ENCODE measurements at regions not wholly inside any gene's neighbourhood (a gene's known extent, or its start where the extent isn't known, plus 50 kb on each side); places are given as distances from the start of the nearest gene placed in this dataset.

GRCh38 chr1:83561346-83561745, 437.6 kb downstream of the TTLL7 start:
- no peak for TF ChIP-seq IKZF2 (IDR thresholded peaks at IDR 0.05)
- no peak for TF ChIP-seq EGR1 (IDR thresholded peaks at IDR 0.05; ENCODE audit: borderline replicate concordance in 1 of 2, low read depth in 2 of 2, low read length in 2 of 2)
- no peak for TF ChIP-seq POLR2A (IDR thresholded peaks at IDR 0.05; ENCODE audit: low read depth, low read length)
- TF ChIP-seq SMARCA5 (IDR thresholded peaks at IDR 0.05), result no peak
- no peak for TF ChIP-seq RAD21 (IDR thresholded peaks at IDR 0.05; ENCODE audit: insufficient read depth, low read depth, low read length)
- no peak for TF ChIP-seq CTCF (IDR thresholded peaks at IDR 0.05 in 2 of 3, conservative IDR thresholded peaks at IDR 0.05 in 1 of 3; ENCODE audit: control insufficient read depth in 2 of 3, extremely low read depth in 1 of 3, insufficient read depth in 1 of 3, low read depth in 3 of 3, low read length in 3 of 3)
- TF ChIP-seq MXI1 (IDR thresholded peaks at IDR 0.05; ENCODE audit: low read depth, low read length), result no peak
- TF ChIP-seq SUZ12 (IDR thresholded peaks at IDR 0.05; ENCODE audit: unreplicated experiment), result no peak
- no peak for TF ChIP-seq BRCA1 (IDR thresholded peaks at IDR 0.05; ENCODE audit: low read depth, low read length)
- TF ChIP-seq, protein P1, sequence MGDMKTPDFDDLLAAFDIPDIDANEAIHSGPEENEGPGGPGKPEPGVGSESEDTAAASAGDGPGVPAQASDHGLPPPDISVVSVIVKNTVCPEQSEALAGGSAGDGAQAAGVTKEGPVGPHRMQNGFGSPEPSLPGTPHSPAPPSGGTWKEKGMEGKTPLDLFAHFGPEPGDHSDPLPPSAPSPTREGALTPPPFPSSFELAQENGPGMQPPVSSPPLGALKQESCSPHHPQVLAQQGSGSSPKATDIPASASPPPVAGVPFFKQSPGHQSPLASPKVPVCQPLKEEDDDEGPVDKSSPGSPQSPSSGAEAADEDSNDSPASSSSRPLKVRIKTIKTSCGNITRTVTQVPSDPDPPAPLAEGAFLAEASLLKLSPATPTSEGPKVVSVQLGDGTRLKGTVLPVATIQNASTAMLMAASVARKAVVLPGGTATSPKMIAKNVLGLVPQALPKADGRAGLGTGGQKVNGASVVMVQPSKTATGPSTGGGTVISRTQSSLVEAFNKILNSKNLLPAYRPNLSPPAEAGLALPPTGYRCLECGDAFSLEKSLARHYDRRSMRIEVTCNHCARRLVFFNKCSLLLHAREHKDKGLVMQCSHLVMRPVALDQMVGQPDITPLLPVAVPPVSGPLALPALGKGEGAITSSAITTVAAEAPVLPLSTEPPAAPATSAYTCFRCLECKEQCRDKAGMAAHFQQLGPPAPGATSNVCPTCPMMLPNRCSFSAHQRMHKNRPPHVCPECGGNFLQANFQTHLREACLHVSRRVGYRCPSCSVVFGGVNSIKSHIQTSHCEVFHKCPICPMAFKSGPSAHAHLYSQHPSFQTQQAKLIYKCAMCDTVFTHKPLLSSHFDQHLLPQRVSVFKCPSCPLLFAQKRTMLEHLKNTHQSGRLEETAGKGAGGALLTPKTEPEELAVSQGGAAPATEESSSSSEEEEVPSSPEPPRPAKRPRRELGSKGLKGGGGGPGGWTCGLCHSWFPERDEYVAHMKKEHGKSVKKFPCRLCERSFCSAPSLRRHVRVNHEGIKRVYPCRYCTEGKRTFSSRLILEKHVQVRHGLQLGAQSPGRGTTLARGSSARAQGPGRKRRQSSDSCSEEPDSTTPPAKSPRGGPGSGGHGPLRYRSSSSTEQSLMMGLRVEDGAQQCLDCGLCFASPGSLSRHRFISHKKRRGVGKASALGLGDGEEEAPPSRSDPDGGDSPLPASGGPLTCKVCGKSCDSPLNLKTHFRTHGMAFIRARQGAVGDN (IDR thresholded peaks at IDR 0.05), result no peak
- no peak for TF ChIP-seq ZBTB11 (CRISPR knock-in tag; IDR thresholded peaks at IDR 0.05)
- TF ChIP-seq ZNF274 (IDR thresholded peaks at IDR 0.05; ENCODE audit: insufficient read depth, insufficient read length), result no peak
- TF ChIP-seq CBFB (IDR thresholded peaks at IDR 0.05; ENCODE audit: low read depth), result no peak
